Hepatocyte (in vitro differentiated cells): ENCODE measurements at regions not wholly inside any gene's neighbourhood (a gene's known extent, or its start where the extent isn't known, plus 50 kb on each side); places are given as distances from the start of the nearest gene placed in this dataset.

Experiments
- DNase-seq: peaks from one replicate; pipeline ENCODE4 v3.0.0-alpha.2; 2016; ENCODE audit warnings: low spot score
- H2AFZ ChIP-seq: fragments of 200-600 bp; sonication (generic); 2 replicates; pipeline ENCODE4 v1.6.0; 2016; ENCODE audit warnings: antibody characterized with exemption, mild to moderate bottlenecking
- H3K27ac ChIP-seq: fragments of 200-600 bp; sonication (generic); 2 replicates; pipeline ENCODE4 v1.5.1; 2016; ENCODE audit warnings: mild to moderate bottlenecking
- H3K27me3 ChIP-seq: fragments of 200-600 bp; sonication (generic); 2 replicates; pipeline ENCODE4 v1.6.1; 2016
- H3K36me3 ChIP-seq: fragments of 200-600 bp; sonication (generic); replicated peaks from 2 replicates; pipeline ENCODE4 v1.5.1; 2016; ENCODE audit warnings: low read depth; ENCODE audit not compliant: insufficient read depth
- H3K4me1 ChIP-seq: fragments of 200-600 bp; sonication (generic); 2 replicates; pipeline ENCODE4 v1.5.1; 2016; ENCODE audit warnings: mild to moderate bottlenecking, moderate library complexity; ENCODE audit not compliant: insufficient read depth
- H3K4me2 ChIP-seq: fragments of 200-600 bp; sonication (generic); 2 replicates; pipeline ENCODE4 v1.6.0; 2016
- H3K4me3 ChIP-seq: fragments of 200-600 bp; sonication (generic); 2 replicates; pipeline ENCODE4 v1.5.1; 2016; ENCODE audit warnings: mild to moderate bottlenecking
- H3K79me2 ChIP-seq: fragments of 200-600 bp; sonication (generic); 2 replicates; pipeline ENCODE4 v1.6.0; 2017; ENCODE audit warnings: mild to moderate bottlenecking
- H3K9me2 ChIP-seq: fragments of 200-600 bp; sonication (generic); replicated peaks from 2 replicates; pipeline ENCODE4 v1.6.0; 2017; ENCODE audit warnings: mild to moderate bottlenecking; ENCODE audit not compliant: insufficient read depth
- H3K9me3 ChIP-seq: fragments of 200-600 bp; sonication (generic); 2 replicates; pipeline ENCODE4 v1.5.1; 2016; ENCODE audit warnings: low read depth, mild to moderate bottlenecking
- H4K20me1 ChIP-seq: fragments of 200-600 bp; sonication (generic); 2 replicates; pipeline ENCODE4 v1.6.0; 2016; ENCODE audit warnings: mild to moderate bottlenecking; ENCODE audit not compliant: insufficient read depth, poor library complexity, severe bottlenecking
- CTCF ChIP-seq: fragments of 200-600 bp; sonication (generic); IDR thresholded peaks from 2 replicates; pipeline ENCODE4 v1.5.1; 2016; ENCODE audit warnings: antibody characterized with exemption, mild to moderate bottlenecking; ENCODE audit not compliant: poor library complexity
- EZH2 ChIP-seq: fragments of 200-600 bp; sonication (generic); IDR thresholded peaks from 2 replicates; pipeline ENCODE4 v1.6.1; 2016; ENCODE audit warnings: antibody characterized with exemption, mild to moderate bottlenecking, borderline replicate concordance
- EZH2phosphoT487 ChIP-seq: fragments of 200-600 bp; sonication (generic); IDR thresholded peaks from one replicate; pipeline ENCODE4 v1.6.1; 2018; ENCODE audit warnings: antibody characterized with exemption, mild to moderate bottlenecking, low read depth, moderate library complexity; ENCODE audit not compliant: unreplicated experiment, severe bottlenecking
- WGBS: methylation state at CpG from one replicate; pipeline ENCODE4 v1.1.6; 2016; ENCODE audit warnings: low lambda C conversion rate; ENCODE audit errors: missing lambda C conversion rate; 5-methylcytosine and 5-hydroxymethylcytosine counted together

- no peaks in the 10 kb centered on the region for H3K4me1 ChIP-seq
- no peaks in the 10 kb centered on the region for H3K27me3 ChIP-seq
- 81% methylated on average over 1 of the region's 1 CpG for WGBS
- H3K4me2 ChIP-seq: no peak overlapping the region
- no peaks in the 10 kb centered on the region for H4K20me1 ChIP-seq
- H3K4me3 ChIP-seq: no peak overlapping the region
- H3K79me2 ChIP-seq: no peaks in the 10 kb centered on the region
- no peak overlapping the region for H3K27ac ChIP-seq
- no peaks in the 10 kb centered on the region for H3K9me2 ChIP-seq
- DNase-seq: no peak
- H3K36me3 ChIP-seq: no peaks in the 10 kb centered on the region
- H2AFZ ChIP-seq: no peak overlapping the region
- TF ChIP-seq CTCF: no peak
- no peak for TF ChIP-seq EZH2phosphoT487
- no peak for TF ChIP-seq EZH2
- no peaks in the 10 kb centered on the region for H3K9me3 ChIP-seq
Measured at GRCh38 chr4:13142191-13142590, 341.9 kb downstream of the RAB28 start.

- TF ChIP-seq CTCF (no peak), EZH2phosphoT487 (no peak), EZH2 (no peak)
- H3K79me2 ChIP-seq: no peaks in the 10 kb centered on the region
- H3K36me3 ChIP-seq: no peaks in the 10 kb centered on the region
- no peaks in the 10 kb centered on the region for H3K27me3 ChIP-seq
- H3K4me2 ChIP-seq: no peak overlapping the region
- no peaks in the 10 kb centered on the region for H4K20me1 ChIP-seq
- no peak overlapping the region for H2AFZ ChIP-seq
- WGBS: 76% methylated on average over 2 of the region's 2 CpGs
- no peaks in the 10 kb centered on the region for H3K4me1 ChIP-seq
- no peak for DNase-seq
- no peak overlapping the region for H3K27ac ChIP-seq
- no peak overlapping the region for H3K4me3 ChIP-seq
- H3K9me2 ChIP-seq: no peaks in the 10 kb centered on the region
- H3K9me3 ChIP-seq: no peaks in the 10 kb centered on the region
Measured at GRCh38 chr4:13137390-13137789, 346.8 kb downstream of the RAB28 start.

- H3K36me3 ChIP-seq: no peaks in the 10 kb centered on the region
- no peaks in the 10 kb centered on the region for H3K9me2 ChIP-seq
- no peak overlapping the region for H3K4me3 ChIP-seq
- no peaks in the 10 kb centered on the region for H4K20me1 ChIP-seq
- H3K4me1 ChIP-seq: no peaks in the 10 kb centered on the region
- no peak overlapping the region for H3K27ac ChIP-seq
- no peak overlapping the region for H3K4me2 ChIP-seq
- H2AFZ ChIP-seq: no peak overlapping the region
- no peaks in the 10 kb centered on the region for H3K79me2 ChIP-seq
- TF ChIP-seq EZH2phosphoT487: no peak
- TF ChIP-seq CTCF: no peak
- no peak for TF ChIP-seq EZH2
- no peaks in the 10 kb centered on the region for H3K9me3 ChIP-seq
- no peak for DNase-seq
- H3K27me3 ChIP-seq: no peaks in the 10 kb centered on the region
- WGBS: 100% methylated on average over 4 of the region's 4 CpGs
Measured at GRCh38 chr4:13133700-13134099, 350.4 kb downstream of the RAB28 start.

- WGBS: 62% methylated on average over 3 of the region's 3 CpGs
- no peak for DNase-seq
- H3K79me2 ChIP-seq: no peaks in the 10 kb centered on the region
- no peaks in the 10 kb centered on the region for H3K36me3 ChIP-seq
- no peak overlapping the region for H3K4me2 ChIP-seq
- H3K4me1 ChIP-seq: no peaks in the 10 kb centered on the region
- H3K4me3 ChIP-seq: no peak overlapping the region
- H3K9me3 ChIP-seq: no peaks in the 10 kb centered on the region
- no peaks in the 10 kb centered on the region for H4K20me1 ChIP-seq
- no peaks in the 10 kb centered on the region for H3K27me3 ChIP-seq
- H3K9me2 ChIP-seq: no peaks in the 10 kb centered on the region
- H2AFZ ChIP-seq: no peak overlapping the region
- TF ChIP-seq EZH2 (no peak), EZH2phosphoT487 (no peak)
- no peak overlapping the region for H3K27ac ChIP-seq
Measured at GRCh38 chr4:13130848-13131247, 353.3 kb downstream of the RAB28 start.
